Body of pancreas (tissue), 4 donors: ENCODE measurements at regions not wholly inside any gene's neighbourhood (a gene's known extent, or its start where the extent isn't known, plus 50 kb on each side); places are given as distances from the start of the nearest gene placed in this dataset.

Experiments
- POLR2A ChIP-seq, 3 donors: fragments of 450-650 bp; IDR thresholded peaks; one replicate each; pipeline ENCODE4 v1.6.1; 2016; ENCODE audit warnings: antibody characterized with exemption in 3 of 3, mild to moderate bottlenecking in 2 of 3
- TF ChIP-seq, protein P1 (sequence below), 7 experiments: fragments of 450-650 bp in 4 of 7; fragments of 200-600 bp in 3 of 7; sonication (generic) in 3 of 7; IDR thresholded peaks; one replicate each; pipeline ENCODE4 v1.5.1; 2016 to 2019; ENCODE audit warnings: antibody characterized with exemption in 7 of 7

DNA sequence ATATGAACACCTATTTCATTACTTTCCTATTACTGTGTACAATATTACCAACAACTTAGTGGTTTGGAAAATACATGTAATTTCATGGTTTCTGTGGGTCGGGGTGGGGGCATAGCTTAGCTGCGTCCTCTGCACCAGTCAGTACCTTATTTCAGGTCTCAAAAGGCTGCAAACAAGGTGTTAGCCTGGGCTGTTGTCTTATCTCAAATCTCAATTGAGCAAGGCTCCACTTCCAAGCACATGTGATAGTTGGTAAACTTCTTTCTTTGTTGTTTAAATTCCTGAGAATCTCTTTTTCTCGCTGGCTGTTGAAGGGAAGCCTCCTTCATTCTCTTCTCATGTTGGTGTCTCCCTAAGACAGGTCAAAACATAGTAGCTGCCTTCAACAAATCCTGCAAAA lies 485.4 kb downstream of the AMY1C start:
- TF ChIP-seq, protein P1, sequence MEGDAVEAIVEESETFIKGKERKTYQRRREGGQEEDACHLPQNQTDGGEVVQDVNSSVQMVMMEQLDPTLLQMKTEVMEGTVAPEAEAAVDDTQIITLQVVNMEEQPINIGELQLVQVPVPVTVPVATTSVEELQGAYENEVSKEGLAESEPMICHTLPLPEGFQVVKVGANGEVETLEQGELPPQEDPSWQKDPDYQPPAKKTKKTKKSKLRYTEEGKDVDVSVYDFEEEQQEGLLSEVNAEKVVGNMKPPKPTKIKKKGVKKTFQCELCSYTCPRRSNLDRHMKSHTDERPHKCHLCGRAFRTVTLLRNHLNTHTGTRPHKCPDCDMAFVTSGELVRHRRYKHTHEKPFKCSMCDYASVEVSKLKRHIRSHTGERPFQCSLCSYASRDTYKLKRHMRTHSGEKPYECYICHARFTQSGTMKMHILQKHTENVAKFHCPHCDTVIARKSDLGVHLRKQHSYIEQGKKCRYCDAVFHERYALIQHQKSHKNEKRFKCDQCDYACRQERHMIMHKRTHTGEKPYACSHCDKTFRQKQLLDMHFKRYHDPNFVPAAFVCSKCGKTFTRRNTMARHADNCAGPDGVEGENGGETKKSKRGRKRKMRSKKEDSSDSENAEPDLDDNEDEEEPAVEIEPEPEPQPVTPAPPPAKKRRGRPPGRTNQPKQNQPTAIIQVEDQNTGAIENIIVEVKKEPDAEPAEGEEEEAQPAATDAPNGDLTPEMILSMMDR (IDR thresholded peaks at IDR 0.05): no peak
- no peak for TF ChIP-seq POLR2A (IDR thresholded peaks at IDR 0.05)
